Ecto neural progenitor cell (in vitro differentiated cells): ENCODE measurements at regions not wholly inside any gene's neighbourhood (a gene's known extent, or its start where the extent isn't known, plus 50 kb on each side); places are given as distances from the start of the nearest gene placed in this dataset.

Experiments used
- DNase-seq: peaks from one replicate; pipeline ENCODE4 v3.0.0-alpha.2; 2018; ENCODE audit warnings: low spot score

GRCh38 chr20:48203252-48203651 lies 418.0 kb upstream of the SULF2 start:
- DNase-seq: no peak

DNA sequence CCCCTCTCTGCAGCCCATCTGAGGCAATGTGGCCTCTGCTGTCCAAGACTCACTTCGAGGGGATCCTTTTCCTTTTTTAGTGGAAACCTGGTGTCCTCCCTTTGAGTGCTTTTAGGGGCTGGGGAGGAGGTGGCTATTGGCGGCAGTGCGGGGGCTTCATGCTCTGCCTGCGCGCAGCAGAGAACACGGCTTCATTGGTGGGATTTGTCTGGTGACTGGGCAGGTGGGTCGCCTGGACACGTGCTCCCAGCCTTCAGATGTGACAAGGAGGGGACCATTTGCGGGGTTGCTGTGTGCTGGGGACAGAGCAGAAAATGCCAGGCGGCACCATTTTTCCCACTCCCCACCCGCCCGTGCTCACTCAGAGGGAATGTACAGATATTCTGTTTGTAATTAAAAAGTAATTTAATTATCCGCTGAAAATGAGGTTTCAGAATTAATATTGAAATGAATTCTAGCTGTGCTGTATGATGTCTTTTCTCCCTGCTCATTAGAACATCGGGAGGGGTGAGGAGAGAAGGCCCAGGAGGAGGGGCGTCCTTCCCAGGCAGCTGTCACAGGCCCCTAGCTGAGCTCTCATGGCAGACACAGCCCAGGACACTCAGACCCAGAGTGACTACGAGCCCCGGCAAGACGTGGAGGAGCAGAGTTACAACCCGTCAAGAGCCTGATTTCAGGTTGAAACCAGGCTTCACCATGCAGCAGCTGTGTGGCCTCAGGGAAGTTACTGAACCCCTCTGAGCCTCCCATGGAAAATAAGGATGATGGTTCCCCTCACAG lies 417.2 kb upstream of the SULF2 start:
- no peak for DNase-seq

- no peak for DNase-seq
These were observed 416.6 kb upstream of the SULF2 start for GRCh38 chr20:48201885-48202284.

GRCh38 chr20:48201188-48201587 lies 415.9 kb upstream of the SULF2 start:
- no peak for DNase-seq

DNA sequence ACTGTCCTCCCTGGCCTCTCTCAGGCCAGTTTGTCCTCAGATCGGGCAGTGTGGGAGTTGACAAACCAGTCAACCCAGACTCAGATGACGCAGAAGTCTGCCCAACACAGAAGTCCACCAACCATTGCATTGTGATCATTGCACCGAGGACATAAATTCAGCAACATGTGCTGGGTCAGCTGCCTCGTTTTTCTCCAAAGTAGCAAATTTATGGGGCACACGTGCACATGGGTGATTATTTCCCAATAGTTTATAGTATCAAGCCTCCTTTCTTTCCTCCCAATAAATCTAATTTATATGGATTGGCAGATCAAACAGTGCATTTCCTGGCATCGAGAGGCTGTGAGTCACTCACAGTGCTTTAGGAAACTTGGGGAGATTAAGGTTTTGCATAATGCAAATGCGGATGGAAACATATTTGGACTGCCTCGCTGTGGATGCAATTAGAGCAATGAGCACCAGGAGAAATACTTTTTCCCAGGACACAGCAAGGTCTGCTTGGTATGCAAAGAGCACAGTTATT lies 413.7 kb upstream of the SULF2 start:
- no peak for DNase-seq

DNA sequence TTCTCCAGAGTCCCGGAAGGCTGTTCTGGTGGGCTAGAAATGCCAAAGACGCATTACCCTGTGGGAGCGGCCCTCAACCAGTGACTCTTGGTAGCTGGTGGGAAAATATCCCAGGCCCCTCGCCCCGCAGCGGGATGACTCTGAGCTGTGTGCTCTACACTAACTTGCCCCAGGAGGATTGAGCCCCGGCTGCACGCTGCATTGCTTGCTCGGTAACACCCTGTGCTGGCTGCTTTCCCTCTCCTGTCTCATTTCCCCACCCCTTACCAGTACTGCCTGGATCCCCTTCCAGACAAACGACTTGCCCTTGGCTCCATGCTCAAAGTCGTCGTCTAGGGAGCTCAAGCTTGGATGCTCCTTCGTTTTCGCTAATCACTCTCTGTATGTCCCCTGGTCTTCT lies 411.8 kb upstream of the SULF2 start:
- no peak for DNase-seq

DNA sequence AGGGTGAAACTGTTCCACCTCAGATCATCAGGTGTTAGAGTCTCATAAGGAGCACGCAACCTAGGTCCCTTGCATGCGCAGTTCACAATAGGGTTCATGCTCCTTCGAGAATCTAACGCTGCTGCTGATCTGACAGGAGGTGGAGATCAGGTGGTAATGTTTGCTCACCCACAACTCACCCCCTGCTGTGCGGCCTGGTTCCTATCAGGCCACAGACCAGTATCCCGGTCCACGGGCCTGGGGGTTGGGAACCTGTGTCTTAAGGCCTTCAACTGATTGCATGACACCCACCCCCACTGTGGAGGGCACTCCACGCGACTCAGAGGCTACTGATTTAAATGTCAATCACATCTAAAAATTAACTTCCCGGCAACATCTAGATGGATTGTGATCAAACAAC lies 411.2 kb upstream of the SULF2 start:
- no peak for DNase-seq

- no peak for DNase-seq
These were observed 410.7 kb upstream of the SULF2 start for GRCh38 chr20:48196001-48196400.

DNA sequence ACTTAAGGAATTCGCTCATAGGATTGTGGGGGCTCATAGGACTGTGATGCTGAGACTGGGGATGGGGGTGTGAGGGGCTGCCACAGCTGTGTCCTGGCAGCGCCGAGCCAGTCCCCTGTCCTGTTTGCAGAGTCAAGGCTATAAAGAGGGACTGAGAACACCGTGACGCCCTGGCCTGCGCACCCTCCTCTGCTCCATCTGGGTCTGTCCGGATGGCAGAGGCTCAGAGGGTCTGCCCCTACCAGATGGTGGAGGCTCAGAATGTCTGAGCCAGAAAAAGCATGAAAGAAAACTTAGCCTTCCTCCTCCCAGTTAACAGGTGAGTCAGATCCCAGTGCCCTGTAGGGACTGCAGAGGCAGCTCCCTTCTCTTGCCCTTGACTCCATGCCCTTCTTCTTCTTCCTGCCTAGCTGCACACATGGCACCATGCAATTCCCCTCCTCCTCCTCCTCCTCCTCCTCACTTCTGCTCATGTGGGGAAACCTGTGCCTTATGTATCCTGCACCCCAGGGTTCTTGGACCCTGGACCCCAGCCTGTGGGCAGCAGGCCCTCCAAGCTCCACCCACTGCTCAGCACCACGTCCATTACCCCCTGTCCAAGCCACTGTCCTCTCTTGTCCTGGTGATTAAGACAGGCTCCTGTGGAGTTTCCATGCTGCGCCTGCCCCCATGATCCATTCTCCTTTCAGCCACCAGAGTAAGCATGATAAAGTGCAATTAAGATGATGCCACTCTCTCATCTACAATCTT lies 410.0 kb upstream of the SULF2 start:
- no peak for DNase-seq

DNA sequence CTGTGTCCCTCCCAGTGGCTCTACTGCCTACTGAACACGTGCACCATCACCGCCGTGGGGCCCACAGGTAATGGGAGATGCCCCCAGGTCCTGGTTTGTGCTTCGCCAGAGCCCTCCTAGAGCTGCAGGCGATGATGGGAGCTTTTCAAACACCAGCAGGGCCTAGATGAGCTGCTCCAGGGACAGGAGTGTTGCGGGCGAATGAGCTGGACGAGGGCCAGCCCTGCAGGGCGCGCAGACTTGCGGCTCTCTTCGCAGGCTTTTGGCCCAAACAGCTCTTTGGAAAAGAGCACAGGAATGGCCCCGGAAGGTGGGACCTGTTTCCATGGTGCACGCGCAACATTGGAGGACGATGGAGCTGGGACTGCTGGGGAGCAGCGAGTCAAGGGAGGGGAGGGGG lies 409.3 kb upstream of the SULF2 start:
- DNase-seq: no peak

DNA sequence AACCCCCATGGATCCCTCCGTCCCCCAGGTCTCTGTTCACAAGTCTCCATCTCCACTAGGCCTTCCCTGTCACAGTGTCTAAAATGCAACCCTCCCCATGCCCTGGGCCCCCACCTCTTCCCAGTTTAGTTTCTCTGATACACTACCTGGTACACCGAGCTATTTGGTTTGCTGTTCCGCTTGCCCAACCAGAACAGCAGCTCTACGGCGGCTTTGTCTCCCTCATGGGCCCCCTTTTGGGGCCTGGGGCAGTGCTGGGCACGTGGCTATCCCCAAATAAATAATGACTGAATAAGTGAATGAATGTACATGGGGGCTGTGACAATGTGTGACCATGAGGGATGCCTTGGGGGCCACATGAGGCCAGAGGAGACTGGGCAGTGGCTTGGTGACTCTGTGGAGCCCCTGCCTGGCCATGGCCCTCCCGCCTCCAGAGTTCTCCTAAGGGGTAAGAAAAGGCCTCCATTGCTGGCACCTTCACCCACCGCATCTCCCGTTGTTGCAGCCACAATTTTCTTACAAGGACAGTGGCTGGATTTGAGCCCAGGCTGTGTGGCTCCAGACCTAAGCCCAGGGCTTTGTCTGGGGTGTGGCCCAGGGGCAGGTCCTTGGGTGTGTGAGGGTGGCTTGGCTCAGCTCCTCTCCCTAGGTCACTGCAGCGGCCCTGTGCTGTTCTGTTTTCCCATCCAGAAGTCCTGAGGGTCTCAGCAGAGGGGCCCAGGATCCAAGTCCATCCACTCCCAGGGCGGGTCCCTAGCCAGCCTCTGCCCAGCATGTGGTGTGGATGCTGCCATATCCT lies 408.5 kb upstream of the SULF2 start:
- no peak for DNase-seq

- DNase-seq: no peak
These were observed 406.8 kb upstream of the SULF2 start for GRCh38 chr20:48192109-48192508.

DNA sequence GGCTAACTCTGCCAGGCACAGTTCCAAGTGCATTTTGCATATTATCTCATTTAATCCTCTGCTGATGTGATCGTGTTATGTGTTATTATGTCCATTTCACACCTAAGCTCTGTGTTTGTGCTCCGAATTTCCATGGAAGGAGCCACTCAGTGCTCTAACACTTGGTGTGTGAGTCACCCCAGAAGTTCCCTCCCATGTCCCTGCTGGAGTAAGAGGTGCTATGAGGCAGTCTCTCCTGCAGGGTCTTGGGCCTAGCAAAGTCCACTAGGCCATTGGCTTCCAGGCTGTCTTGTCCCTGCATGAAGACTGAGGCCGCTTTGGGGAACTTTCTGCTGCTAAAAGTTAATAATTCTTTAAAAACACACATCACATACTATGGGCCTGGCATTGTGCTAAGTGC lies 405.9 kb upstream of the SULF2 start:
- no peak for DNase-seq

DNA sequence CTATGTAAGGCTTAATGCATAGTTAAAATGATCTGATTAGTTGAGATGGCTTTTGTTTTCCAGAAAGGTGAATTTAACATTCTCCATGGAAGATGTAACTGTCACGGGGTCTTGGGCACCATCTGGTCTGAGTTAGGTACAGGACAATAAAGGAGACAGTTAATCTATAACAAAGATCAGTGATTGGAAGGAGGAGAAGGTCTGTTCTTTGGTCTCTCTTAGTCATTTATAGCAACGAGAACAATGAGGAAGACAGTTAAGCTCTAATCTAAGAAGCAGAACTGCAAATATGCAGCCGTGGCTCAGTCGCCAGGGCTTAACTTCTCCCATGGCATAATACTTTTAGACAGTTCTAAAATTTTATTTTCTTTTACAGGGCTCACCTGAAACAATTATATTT lies 405.5 kb upstream of the SULF2 start:
- no peak for DNase-seq

GRCh38 chr20:48189181-48189580 lies 403.9 kb upstream of the SULF2 start:
- DNase-seq: no peak

- DNase-seq: no peak
These were observed 402.6 kb upstream of the SULF2 start for GRCh38 chr20:48187851-48188250.

GRCh38 chr20:48186915-48187314 lies 401.6 kb upstream of the SULF2 start:
- DNase-seq: no peak

DNA sequence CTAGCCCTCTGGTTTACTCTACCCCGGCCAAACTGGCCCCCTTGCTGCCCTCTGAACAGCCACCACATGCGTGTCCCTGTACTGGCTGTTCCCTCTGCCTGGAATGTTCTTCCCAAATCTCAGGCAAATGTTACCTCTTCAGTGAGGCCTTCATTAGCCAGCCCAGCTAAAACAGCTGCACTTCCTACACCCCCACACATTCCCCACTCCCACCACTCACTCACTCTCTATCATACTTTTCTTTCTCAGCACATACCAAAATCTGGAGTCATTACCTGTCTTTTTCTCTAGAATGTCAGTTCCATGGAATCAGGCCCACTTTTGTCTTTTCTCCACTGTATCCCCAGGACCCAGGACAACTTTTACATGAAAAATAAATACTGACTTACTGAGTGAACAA lies 401.2 kb upstream of the SULF2 start:
- no peak for DNase-seq

DNA sequence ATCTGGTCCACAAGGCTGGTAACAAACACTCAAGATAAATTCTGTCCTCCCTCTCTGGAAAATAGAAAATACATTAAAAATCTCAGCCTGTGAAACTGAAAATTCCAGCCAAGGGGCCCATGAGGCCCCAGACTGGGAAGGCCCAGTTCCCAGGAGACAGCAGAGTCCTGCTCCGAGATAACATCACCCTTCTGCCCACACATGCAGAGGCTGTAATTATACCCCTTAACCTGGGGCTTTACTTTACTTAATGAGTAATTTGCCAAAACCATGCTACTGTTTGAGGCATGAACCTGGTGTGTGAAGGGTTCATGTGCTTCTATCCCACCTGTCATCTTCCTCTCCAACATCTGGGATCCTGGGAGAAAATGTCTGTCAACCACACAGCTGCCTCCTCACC lies 398.9 kb upstream of the SULF2 start:
- no peak for DNase-seq

- no peak for DNase-seq
These were observed 396.1 kb upstream of the SULF2 start for GRCh38 chr20:48181261-48181935.

GRCh38 chr20:48180618-48181017 lies 395.3 kb upstream of the SULF2 start:
- DNase-seq: no peak

DNA sequence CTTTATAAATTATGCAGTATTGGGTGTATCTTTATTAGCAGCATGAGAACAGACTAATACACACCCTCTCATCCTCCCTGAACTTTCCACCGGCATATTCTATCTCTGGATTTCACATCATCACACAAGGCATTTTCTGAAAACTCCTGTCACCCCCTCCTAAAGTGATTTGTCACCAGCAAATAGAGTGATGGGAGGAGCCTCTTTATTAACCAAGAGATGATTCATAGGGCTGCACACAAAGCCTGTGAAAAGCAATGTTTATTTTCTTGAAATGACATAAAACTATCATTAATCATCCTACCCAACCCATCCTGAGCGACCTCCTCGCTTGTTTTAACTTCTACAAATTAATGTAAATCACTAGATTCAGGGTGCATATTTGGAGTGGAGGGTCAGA lies 394.7 kb upstream of the SULF2 start:
- DNase-seq: no peak
